ENCODE measurements at regions not wholly inside any gene's neighbourhood (a gene's known extent, or its start where the extent isn't known, plus 50 kb on each side); places are given as distances from the start of the nearest gene placed in this dataset.

DNA sequence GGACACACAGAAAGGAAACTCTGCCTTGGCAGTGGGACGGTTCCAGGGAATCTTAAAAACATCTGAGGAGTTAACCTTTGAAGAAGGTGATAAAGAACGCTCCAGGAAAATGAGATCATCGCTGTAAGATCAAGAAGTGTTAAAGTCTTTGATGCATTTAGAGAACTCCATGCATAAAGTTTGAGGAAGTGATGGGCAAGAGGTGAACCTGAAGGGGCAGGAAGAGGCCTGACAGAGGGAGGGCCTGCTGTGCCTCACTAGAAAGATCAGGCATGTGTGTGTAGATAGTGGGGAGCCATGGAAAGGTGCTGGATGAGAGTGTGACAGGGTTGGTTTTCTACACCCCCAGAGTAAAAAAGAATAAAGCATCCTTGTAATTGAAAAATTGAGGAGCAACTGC, 889.2 kb downstream of the MCTP2 start:
- no peaks in the 10 kb centered on the region for H3K36me3 Mint-ChIP-seq
- H3K4me3 ChIP-seq (ENCODE audit: low read length in 2 of 2), result no peak overlapping the region
- peaks cover 0 to 2% (median 0%) of the 10 kb centered on the region in 8 donors for H3K9me3 Mint-ChIP-seq
- H3K4me1 ChIP-seq (ENCODE audit: insufficient read depth, low read length), result no peaks in the 10 kb centered on the region
- H3K9me3 ChIP-seq (ENCODE audit: control insufficient read depth in 1 of 2, low read length in 2 of 2), result no peaks in the 10 kb centered on the region
- H3K27ac ChIP-seq (ENCODE audit: low read depth, low read length), result no peak overlapping the region
- no peak overlapping the region for H3K4me3 Mint-ChIP-seq
- H3K27me3 Mint-ChIP-seq, result no peaks in the 10 kb centered on the region
- POLR2A ChIA-PET (ENCODE audit: partially characterized antibody), result no interaction called here
- DNase-seq, result no peak
- CTCF ChIA-PET (ENCODE audit: partially characterized antibody), result no interaction called here
- intact Hi-C loops (cut with micrococcal nuclease), result no loop called here
- H3K36me3 ChIP-seq (ENCODE audit: insufficient read depth, low read length), result no peaks in the 10 kb centered on the region
- H3K27me3 ChIP-seq (ENCODE audit: insufficient read depth, low read length), result no peaks in the 10 kb centered on the region
- no peak overlapping the region for H3K27ac Mint-ChIP-seq
- H3K4me1 Mint-ChIP-seq, result no peaks in the 10 kb centered on the region

DNA sequence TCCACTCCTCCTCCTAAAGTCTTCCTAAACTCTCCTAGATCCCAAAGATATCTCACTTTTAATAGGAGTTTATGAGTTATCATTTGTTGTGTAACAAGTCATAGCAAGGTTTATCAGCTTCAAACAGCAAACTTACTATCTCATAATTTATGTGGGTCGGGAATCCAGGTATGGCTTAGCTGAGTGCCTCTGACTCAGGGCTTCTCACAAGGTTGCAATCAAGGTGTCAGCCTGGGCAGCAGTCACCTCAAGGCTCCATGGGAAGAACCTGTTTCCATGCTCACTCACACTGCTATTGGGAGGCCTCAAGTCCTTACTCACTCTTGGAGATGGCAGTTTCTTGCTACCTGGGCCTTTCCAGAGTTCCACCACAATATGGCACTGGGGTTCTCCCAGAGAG, 889.8 kb downstream of the MCTP2 start:
- CTCF ChIA-PET (ENCODE audit: partially characterized antibody), result no interaction called here
- H3K4me3 ChIP-seq (ENCODE audit: low read length in 2 of 2), result no peak overlapping the region
- peaks cover 0 to 2% (median 0%) of the 10 kb centered on the region in 8 donors for H3K9me3 Mint-ChIP-seq
- H3K27me3 Mint-ChIP-seq, result no peaks in the 10 kb centered on the region
- H3K4me1 Mint-ChIP-seq, result no peaks in the 10 kb centered on the region
- H3K4me3 Mint-ChIP-seq, result no peak overlapping the region
- intact Hi-C loops (cut with micrococcal nuclease), result no loop called here
- H3K27ac Mint-ChIP-seq, result no peak overlapping the region
- no peak for DNase-seq
- H3K36me3 ChIP-seq (ENCODE audit: insufficient read depth, low read length), result no peaks in the 10 kb centered on the region
- POLR2A ChIA-PET (ENCODE audit: partially characterized antibody), result no interaction called here
- no peaks in the 10 kb centered on the region for H3K9me3 ChIP-seq (ENCODE audit: control insufficient read depth in 1 of 2, low read length in 2 of 2)
- no peaks in the 10 kb centered on the region for H3K27me3 ChIP-seq (ENCODE audit: insufficient read depth, low read length)
- H3K27ac ChIP-seq (ENCODE audit: low read depth, low read length), result no peak overlapping the region
- H3K4me1 ChIP-seq (ENCODE audit: insufficient read depth, low read length), result no peaks in the 10 kb centered on the region
- H3K36me3 Mint-ChIP-seq, result no peaks in the 10 kb centered on the region

DNA sequence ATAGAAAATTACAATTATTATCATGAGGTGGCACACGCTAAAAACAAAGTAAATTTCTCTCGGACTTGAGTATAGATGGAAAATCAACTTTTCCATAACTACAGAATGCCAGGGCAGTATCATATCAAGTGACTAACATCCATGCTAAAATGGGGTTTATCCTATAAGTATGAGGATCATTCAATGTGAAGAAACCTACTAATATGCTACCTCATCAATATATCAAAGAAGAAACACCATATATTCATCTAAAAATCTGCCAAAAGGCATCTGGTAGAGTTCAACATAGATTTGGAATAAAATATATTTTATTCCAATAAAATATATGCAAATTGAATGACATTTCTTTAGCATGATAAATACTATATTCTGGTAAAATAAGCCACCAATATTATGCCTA, 894.4 kb downstream of the MCTP2 start:
- Mint-ChIP-seq H3K4me3 (no peak overlapping the region), H3K27me3 (no peaks in the 10 kb centered on the region), H3K27ac (no peak overlapping the region), H3K9me3 (peaks cover 0 to 4% (median 0%) of the 10 kb centered on the region in 8 donors), H3K4me1 (no peaks in the 10 kb centered on the region), H3K36me3 (no peaks in the 10 kb centered on the region)
- intact Hi-C loops (cut with micrococcal nuclease), result no loop called here
- ChIA-PET POLR2A (ENCODE audit: partially characterized antibody) (no interaction called here), CTCF (ENCODE audit: partially characterized antibody) (no interaction called here)
- Histone ChIP-seq H3K27ac (ENCODE audit: low read depth, low read length) (no peak overlapping the region), H3K4me3 (ENCODE audit: low read length in 2 of 2) (no peak overlapping the region), H3K4me1 (ENCODE audit: insufficient read depth, low read length) (no peaks in the 10 kb centered on the region), H3K27me3 (ENCODE audit: insufficient read depth, low read length) (no peaks in the 10 kb centered on the region), H3K36me3 (ENCODE audit: insufficient read depth, low read length) (no peaks in the 10 kb centered on the region), H3K9me3 (ENCODE audit: control insufficient read depth in 1 of 2, low read length in 2 of 2) (no peaks in the 10 kb centered on the region)
- no peak for DNase-seq

DNA sequence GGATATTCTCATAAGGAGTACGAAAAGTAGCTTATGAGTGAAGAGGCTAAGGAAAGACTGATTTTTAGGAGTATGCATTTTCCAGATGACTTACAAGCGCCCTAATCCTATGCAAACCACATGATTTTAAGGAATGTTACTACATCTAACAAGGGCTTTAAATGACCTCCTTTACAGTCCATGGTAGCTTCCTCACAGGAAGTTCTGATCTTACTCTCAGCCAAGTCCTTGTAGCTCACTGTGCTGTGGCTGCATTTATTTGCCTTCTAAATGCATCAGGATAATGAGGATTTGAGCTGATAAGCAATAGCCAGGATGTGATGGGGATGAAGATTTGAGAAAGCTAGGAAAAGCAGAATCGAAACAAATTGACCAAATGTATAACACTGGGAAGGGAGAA, 896.0 kb downstream of the MCTP2 start:
- Histone ChIP-seq H3K36me3 (ENCODE audit: insufficient read depth, low read length) (no peaks in the 10 kb centered on the region), H3K4me3 (ENCODE audit: low read length in 2 of 2) (no peak overlapping the region), H3K27me3 (ENCODE audit: insufficient read depth, low read length) (no peaks in the 10 kb centered on the region), H3K27ac (ENCODE audit: low read depth, low read length) (no peak overlapping the region), H3K4me1 (ENCODE audit: insufficient read depth, low read length) (no peaks in the 10 kb centered on the region), H3K9me3 (ENCODE audit: control insufficient read depth in 1 of 2, low read length in 2 of 2) (no peaks in the 10 kb centered on the region)
- intact Hi-C loops (cut with micrococcal nuclease), result no loop called here
- H3K27ac Mint-ChIP-seq, result no peak overlapping the region
- ChIA-PET POLR2A (ENCODE audit: partially characterized antibody) (no interaction called here), CTCF (ENCODE audit: partially characterized antibody) (no interaction called here)
- no peaks in the 10 kb centered on the region for H3K36me3 Mint-ChIP-seq
- no peak for DNase-seq
- no peaks in the 10 kb centered on the region for H3K27me3 Mint-ChIP-seq
- H3K9me3 Mint-ChIP-seq, result peaks cover 0 to 4% (median 2%) of the 10 kb centered on the region in 8 donors
- H3K4me1 Mint-ChIP-seq, result no peaks in the 10 kb centered on the region
- no peak overlapping the region for H3K4me3 Mint-ChIP-seq

DNA sequence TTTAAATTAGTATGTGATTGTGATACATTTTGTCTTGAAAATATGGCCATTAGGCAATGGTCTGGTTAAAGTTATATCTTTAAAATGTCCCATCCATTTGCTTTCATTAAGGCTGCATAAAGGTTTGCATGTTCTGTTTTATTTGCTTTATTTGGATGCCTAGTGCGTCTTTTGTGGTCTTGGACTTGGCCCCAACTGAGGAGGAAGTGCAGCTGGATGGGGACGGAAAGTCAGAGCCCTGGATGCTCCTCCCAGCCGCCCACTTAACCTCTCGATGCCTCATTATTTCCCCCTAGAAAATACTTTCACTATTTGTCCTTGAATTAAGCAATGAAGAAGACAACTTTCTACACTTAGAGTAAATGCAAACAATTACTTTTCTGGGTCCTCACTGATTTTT, 898.2 kb downstream of the MCTP2 start:
- Histone ChIP-seq H3K27ac (ENCODE audit: low read depth, low read length) (no peak overlapping the region), H3K9me3 (ENCODE audit: control insufficient read depth in 1 of 2, low read length in 2 of 2) (no peaks in the 10 kb centered on the region), H3K4me3 (ENCODE audit: low read length in 2 of 2) (no peak overlapping the region), H3K36me3 (ENCODE audit: insufficient read depth, low read length) (no peaks in the 10 kb centered on the region), H3K4me1 (ENCODE audit: insufficient read depth, low read length) (no peaks in the 10 kb centered on the region), H3K27me3 (ENCODE audit: insufficient read depth, low read length) (no peaks in the 10 kb centered on the region)
- DNase-seq, result no peak
- CTCF ChIA-PET (ENCODE audit: partially characterized antibody), result no interaction called here
- Mint-ChIP-seq H3K9me3 (peaks cover 0 to 4% (median 3%) of the 10 kb centered on the region in 8 donors), H3K36me3 (no peaks in the 10 kb centered on the region), H3K27ac (no peak overlapping the region), H3K4me3 (no peak overlapping the region), H3K27me3 (no peaks in the 10 kb centered on the region), H3K4me1 (no peaks in the 10 kb centered on the region)
- POLR2A ChIA-PET (ENCODE audit: partially characterized antibody), result no interaction called here
- intact Hi-C loops (cut with micrococcal nuclease), result no loop called here

DNA sequence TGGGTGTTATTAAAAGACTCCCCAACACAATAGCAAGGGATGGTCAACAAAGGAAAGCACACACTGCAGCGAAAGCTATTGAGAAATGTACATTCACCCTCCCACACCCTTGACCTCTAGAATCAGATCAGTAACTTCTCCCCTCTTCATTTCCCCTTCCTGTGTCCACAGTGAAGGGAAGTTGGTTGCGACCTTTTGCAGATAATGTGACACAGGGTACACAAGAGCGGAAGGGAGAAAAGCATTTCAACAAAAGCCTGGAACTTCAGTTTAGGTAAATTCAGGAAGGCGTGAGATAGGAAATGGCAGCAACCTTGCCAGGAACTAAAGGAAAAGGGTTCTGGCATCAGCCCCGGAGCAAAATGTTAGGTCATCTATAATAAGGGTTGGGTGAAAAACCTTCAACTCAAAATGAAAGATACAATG, 899.8 kb downstream of the MCTP2 start:
- Histone ChIP-seq H3K36me3 (ENCODE audit: insufficient read depth, low read length) (no peaks in the 10 kb centered on the region), H3K4me1 (ENCODE audit: insufficient read depth, low read length) (no peaks in the 10 kb centered on the region), H3K9me3 (ENCODE audit: control insufficient read depth in 1 of 2, low read length in 2 of 2) (no peaks in the 10 kb centered on the region), H3K27me3 (ENCODE audit: insufficient read depth, low read length) (no peaks in the 10 kb centered on the region), H3K4me3 (ENCODE audit: low read length in 2 of 2) (no peak overlapping the region), H3K27ac (ENCODE audit: low read depth, low read length) (no peak overlapping the region)
- CTCF ChIA-PET (ENCODE audit: partially characterized antibody), result no interaction called here
- POLR2A ChIA-PET (ENCODE audit: partially characterized antibody), result no interaction called here
- DNase-seq, result no peak
- Mint-ChIP-seq H3K4me1 (no peaks in the 10 kb centered on the region), H3K4me3 (no peak overlapping the region), H3K9me3 (peaks cover 0 to 5% (median 3%) of the 10 kb centered on the region in 8 donors), H3K27ac (no peak overlapping the region), H3K36me3 (no peaks in the 10 kb centered on the region), H3K27me3 (no peaks in the 10 kb centered on the region)
- intact Hi-C loops (cut with micrococcal nuclease), result no loop called here

DNA sequence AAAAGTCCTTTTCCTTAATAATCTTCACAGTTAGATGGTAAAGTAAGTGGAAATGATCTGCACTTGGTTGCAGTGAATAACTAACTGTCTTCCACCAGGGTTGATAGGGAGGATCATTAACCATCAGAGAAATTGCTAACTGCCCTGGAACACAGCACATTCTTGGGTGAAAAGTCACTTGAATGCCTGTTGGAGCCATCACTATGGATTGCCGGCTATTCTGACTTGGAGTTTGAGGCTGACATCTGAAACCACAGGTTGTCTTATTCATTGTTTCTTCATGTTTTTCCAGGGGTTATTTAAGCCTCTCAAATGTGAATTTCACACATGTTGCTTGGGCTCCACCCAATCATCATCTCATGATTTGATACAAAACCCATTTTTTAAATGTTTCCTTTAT, 901.4 kb downstream of the MCTP2 start:
- Mint-ChIP-seq H3K36me3 (no peaks in the 10 kb centered on the region), H3K27ac (no peak overlapping the region), H3K4me3 (no peak overlapping the region), H3K27me3 (no peaks in the 10 kb centered on the region), H3K4me1 (no peaks in the 10 kb centered on the region), H3K9me3 (peaks cover 0 to 7% (median 4%) of the 10 kb centered on the region in 8 donors)
- Histone ChIP-seq H3K4me1 (ENCODE audit: insufficient read depth, low read length) (no peaks in the 10 kb centered on the region), H3K9me3 (ENCODE audit: control insufficient read depth in 1 of 2, low read length in 2 of 2) (no peaks in the 10 kb centered on the region), H3K27me3 (ENCODE audit: insufficient read depth, low read length) (no peaks in the 10 kb centered on the region), H3K36me3 (ENCODE audit: insufficient read depth, low read length) (no peaks in the 10 kb centered on the region), H3K27ac (ENCODE audit: low read depth, low read length) (no peak overlapping the region), H3K4me3 (ENCODE audit: low read length in 2 of 2) (no peak overlapping the region)
- ChIA-PET CTCF (ENCODE audit: partially characterized antibody) (no interaction called here), POLR2A (ENCODE audit: partially characterized antibody) (no interaction called here)
- DNase-seq, result no peak
- intact Hi-C loops (cut with micrococcal nuclease), result no loop called here

DNA sequence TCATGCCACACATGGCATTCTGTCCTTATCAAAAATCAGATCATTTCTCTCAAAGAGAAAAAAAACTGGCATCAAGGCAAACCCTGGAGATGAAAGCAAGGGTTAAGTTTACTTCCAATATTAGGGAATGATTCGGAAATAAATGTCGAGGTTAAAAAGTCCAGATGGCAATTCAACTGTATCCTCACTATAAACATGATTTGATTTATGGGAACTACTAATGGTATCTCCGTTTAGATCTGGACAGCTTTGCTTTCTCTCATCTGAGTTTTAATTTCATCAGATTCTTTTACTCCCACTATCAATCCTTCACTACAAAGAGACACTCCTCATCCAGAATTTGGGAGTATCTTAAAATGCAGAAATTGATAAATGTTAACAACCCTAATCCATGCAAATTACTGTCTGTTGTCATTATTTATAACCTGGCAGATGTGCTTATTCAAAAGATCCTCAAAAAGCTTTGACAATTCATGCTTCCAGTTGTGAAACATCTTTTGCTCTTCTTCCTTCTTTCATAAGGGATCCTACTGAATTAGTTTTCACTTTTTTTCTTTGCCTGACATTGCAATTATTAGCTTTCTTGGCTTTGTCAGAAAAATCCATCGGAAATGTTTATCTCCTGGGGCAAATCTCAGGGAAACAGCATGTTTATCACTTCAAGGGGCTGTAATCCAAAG, 903.2 kb downstream of the MCTP2 start:
- H3K27ac ChIP-seq (ENCODE audit: low read depth, low read length), result no peak overlapping the region
- Mint-ChIP-seq H3K36me3 (no peaks in the 10 kb centered on the region), H3K4me1 (no peaks in the 10 kb centered on the region), H3K4me3 (no peak overlapping the region), H3K27me3 (no peaks in the 10 kb centered on the region), H3K27ac (no peak overlapping the region), H3K9me3 (peaks cover 0 to 7% (median 4%) of the 10 kb centered on the region in 8 donors)
- no peaks in the 10 kb centered on the region for H3K27me3 ChIP-seq (ENCODE audit: insufficient read depth, low read length)
- CTCF ChIA-PET (ENCODE audit: partially characterized antibody), result no interaction called here
- H3K4me3 ChIP-seq (ENCODE audit: low read length in 2 of 2), result no peak overlapping the region
- DNase-seq, result no peak
- no peaks in the 10 kb centered on the region for H3K4me1 ChIP-seq (ENCODE audit: insufficient read depth, low read length)
- intact Hi-C loops (cut with micrococcal nuclease), result no loop called here
- H3K36me3 ChIP-seq (ENCODE audit: insufficient read depth, low read length), result no peaks in the 10 kb centered on the region
- POLR2A ChIA-PET (ENCODE audit: partially characterized antibody), result no interaction called here
- H3K9me3 ChIP-seq (ENCODE audit: control insufficient read depth in 1 of 2, low read length in 2 of 2), result no peaks in the 10 kb centered on the region

All from CD4-positive, alpha-beta memory T cell (primary cell).